GM12872 (cell line): ENCODE measurements at regions not wholly inside any gene's neighbourhood (a gene's known extent, or its start where the extent isn't known, plus 50 kb on each side); places are given as distances from the start of the nearest gene placed in this dataset.

ENCODE experiments used
- CTCF ChIP-seq: IDR thresholded peaks from 3 replicates; pipeline ENCODE4 v1.5.1; 2011; ENCODE audit warnings: low read depth, mild to moderate bottlenecking, low read length, moderate library complexity; ENCODE audit not compliant: insufficient read depth

- no peak for TF ChIP-seq CTCF
These were observed 212.6 kb upstream of the ADGRL2 start for GRCh38 chr1:81588149-81588548.

GRCh38 chr1:81587426-81587825 lies 213.3 kb upstream of the ADGRL2 start:
- TF ChIP-seq CTCF: no peak

- TF ChIP-seq CTCF: no peak
These were observed 215.4 kb upstream of the ADGRL2 start for GRCh38 chr1:81585371-81585770.

- TF ChIP-seq CTCF: no peak
These were observed 216.3 kb upstream of the ADGRL2 start for GRCh38 chr1:81584398-81584797.

GRCh38 chr1:81583878-81584277 lies 216.9 kb upstream of the ADGRL2 start:
- no peak for TF ChIP-seq CTCF

GRCh38 chr1:81582467-81582986 lies 218.2 kb upstream of the ADGRL2 start:
- TF ChIP-seq CTCF: no peak

GRCh38 chr1:81578867-81579266 lies 221.9 kb upstream of the ADGRL2 start:
- TF ChIP-seq CTCF: no peak

GRCh38 chr1:81577004-81577697 lies 223.6 kb upstream of the ADGRL2 start:
- TF ChIP-seq CTCF: no peak
